GM12865 (cell line): ENCODE measurements at regions not wholly inside any gene's neighbourhood (a gene's known extent, or its start where the extent isn't known, plus 50 kb on each side); places are given as distances from the start of the nearest gene placed in this dataset.
"Not testable (repeated sequence)": the region's sequence is repeated elsewhere in the genome, so short reads cannot be mapped to it uniquely, and the experiment has no call there.

ENCODE experiments used
- DNase-seq: peaks from one replicate; pipeline ENCODE4 v3.0.0; 2010; ENCODE audit warnings: low read depth
- H3K4me3 ChIP-seq: 2 replicates; pipeline ENCODE4 v1.5.1; 2011; ENCODE audit warnings: mild to moderate bottlenecking, low read depth, low read length, control low read depth
- CTCF ChIP-seq: IDR thresholded peaks from 2 replicates; pipeline ENCODE4 v1.5.1; 2011; ENCODE audit warnings: low read length, control low read depth, low read depth, inconsistent platforms; ENCODE audit not compliant: insufficient read depth; ENCODE audit errors: missing control alignments

GRCh38 chr1:209199822-209200221 lies 383.7 kb upstream of the CAMK1G start:
- TF ChIP-seq CTCF = no peak
- DNase-seq = peak; percentile 10
- no peak overlapping the region for H3K4me3 ChIP-seq

GRCh38 chr1:209202321-209202720 lies 381.2 kb upstream of the CAMK1G start:
- DNase-seq, H3K4me3 ChIP-seq: not testable (repeated sequence)

GRCh38 chr1:209202830-209203532 lies 380.5 kb upstream of the CAMK1G start:
- H3K4me3 ChIP-seq = no peak overlapping the region
- TF ChIP-seq CTCF = peak; percentile 67
- peak; percentile 48 for DNase-seq

- H3K4me3 ChIP-seq = no peak overlapping the region
- DNase-seq = no peak
- TF ChIP-seq CTCF = no peak
Observed at GRCh38 chr1:209203533-209203895, 380.0 kb upstream of the CAMK1G start.

- TF ChIP-seq CTCF = no peak
- H3K4me3 ChIP-seq = no peak overlapping the region
- no peak for DNase-seq
Observed at GRCh38 chr1:209205039-209205438, 378.5 kb upstream of the CAMK1G start.

- no peak for DNase-seq
- peak overlapping the region; percentile 2 for H3K4me3 ChIP-seq
- no peak for TF ChIP-seq CTCF
Observed at GRCh38 chr1:209207126-209207700, 376.3 kb upstream of the CAMK1G start.

- TF ChIP-seq CTCF = peak; percentile 85
- H3K4me3 ChIP-seq = peak overlapping the region; percentile 2
- DNase-seq = peak; percentile 82
Observed at GRCh38 chr1:209207701-209208286, 375.7 kb upstream of the CAMK1G start.
